ENCODE measurements at regions not wholly inside any gene's neighbourhood (a gene's known extent, or its start where the extent isn't known, plus 50 kb on each side); places are given as distances from the start of the nearest gene placed in this dataset.

DNA sequence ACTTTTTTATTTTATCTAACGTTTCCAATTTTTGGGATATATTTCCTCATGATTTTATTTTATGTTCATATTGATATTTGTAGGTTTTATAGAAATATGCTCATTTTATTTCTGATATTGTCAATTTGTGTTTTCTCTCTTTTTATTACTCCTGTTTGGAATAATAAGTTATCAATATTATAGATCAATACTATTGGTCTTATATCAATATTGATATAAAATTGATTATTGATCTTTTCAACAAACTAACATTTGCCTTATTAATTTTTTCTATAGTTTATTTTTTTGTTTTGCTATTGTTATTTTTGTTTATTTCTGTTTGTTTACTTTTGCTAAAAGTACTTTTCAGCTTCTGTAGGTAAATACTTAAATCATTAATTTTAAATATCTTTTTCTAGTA, 90.8 kb upstream of the CNTN6 start:
- no peak for DNase-seq (ENCODE audit: low read depth)
- H3K4me3 ChIP-seq (ENCODE audit: low read depth, low read length): no peak overlapping the region
- TF ChIP-seq POLR2A (IDR thresholded peaks at IDR 0.05; ENCODE audit: extremely low read depth, insufficient read length) (no peak), MYC (IDR thresholded peaks at IDR 0.05; ENCODE audit: low read depth, low read length) (no peak)

DNA sequence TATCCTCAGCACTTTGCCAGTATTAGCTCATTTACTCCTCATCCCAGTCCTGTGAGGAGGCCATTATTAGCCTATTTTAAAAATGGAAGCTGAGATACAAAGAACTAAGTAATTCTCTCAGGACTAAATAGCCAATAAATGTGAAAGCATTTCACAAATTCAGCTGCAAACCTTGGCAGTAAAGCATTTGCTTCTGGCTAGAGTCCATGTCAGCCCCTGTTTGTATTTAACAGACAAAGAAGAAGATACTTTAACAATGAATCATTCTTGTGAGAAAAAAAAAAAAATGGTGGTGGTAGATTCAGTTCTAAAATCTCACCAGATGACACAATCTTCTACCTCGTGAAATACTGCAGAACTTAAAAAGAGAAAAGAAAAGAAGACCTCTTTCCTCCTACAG, 85.0 kb upstream of the CNTN6 start:
- no peak for DNase-seq (ENCODE audit: low read depth)
- no peak overlapping the region for H3K4me3 ChIP-seq (ENCODE audit: low read depth, low read length)
- TF ChIP-seq, protein P1, sequence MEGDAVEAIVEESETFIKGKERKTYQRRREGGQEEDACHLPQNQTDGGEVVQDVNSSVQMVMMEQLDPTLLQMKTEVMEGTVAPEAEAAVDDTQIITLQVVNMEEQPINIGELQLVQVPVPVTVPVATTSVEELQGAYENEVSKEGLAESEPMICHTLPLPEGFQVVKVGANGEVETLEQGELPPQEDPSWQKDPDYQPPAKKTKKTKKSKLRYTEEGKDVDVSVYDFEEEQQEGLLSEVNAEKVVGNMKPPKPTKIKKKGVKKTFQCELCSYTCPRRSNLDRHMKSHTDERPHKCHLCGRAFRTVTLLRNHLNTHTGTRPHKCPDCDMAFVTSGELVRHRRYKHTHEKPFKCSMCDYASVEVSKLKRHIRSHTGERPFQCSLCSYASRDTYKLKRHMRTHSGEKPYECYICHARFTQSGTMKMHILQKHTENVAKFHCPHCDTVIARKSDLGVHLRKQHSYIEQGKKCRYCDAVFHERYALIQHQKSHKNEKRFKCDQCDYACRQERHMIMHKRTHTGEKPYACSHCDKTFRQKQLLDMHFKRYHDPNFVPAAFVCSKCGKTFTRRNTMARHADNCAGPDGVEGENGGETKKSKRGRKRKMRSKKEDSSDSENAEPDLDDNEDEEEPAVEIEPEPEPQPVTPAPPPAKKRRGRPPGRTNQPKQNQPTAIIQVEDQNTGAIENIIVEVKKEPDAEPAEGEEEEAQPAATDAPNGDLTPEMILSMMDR (IDR thresholded peaks at IDR 0.05; ENCODE audit: low read depth, low read length): no peak
- TF ChIP-seq MYC (IDR thresholded peaks at IDR 0.05; ENCODE audit: low read depth, low read length): no peak
- TF ChIP-seq, protein P2, sequence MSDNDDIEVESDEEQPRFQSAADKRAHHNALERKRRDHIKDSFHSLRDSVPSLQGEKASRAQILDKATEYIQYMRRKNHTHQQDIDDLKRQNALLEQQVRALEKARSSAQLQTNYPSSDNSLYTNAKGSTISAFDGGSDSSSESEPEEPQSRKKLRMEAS (IDR thresholded peaks at IDR 0.05; ENCODE audit: low read depth, low read length): no peak
- TF ChIP-seq POLR2A (IDR thresholded peaks at IDR 0.05; ENCODE audit: extremely low read depth, insufficient read length): no peak

DNA sequence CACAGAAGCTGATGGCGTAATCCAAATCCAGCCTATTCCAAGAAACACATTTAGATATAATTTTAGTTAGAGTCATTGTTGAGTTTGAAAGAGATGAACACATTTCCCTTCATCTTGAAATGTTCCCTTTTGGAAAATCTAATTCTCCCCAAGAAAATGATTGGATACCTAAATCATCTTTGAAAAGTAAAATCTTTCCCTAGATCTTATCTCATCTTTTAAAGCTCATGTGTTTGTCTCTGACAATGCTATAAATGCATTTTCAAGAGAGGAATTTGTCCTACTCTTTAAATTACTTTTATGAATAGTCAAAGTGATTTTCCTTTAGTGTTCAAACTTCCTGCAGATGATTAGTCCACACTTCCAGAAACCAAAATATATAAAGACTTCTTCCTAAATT, 82.6 kb upstream of the CNTN6 start:
- no peak overlapping the region for H3K4me3 ChIP-seq (ENCODE audit: low read depth, low read length)
- DNase-seq (ENCODE audit: low read depth): no peak
- TF ChIP-seq MYC (IDR thresholded peaks at IDR 0.05; ENCODE audit: low read depth, low read length) (no peak), POLR2A (IDR thresholded peaks at IDR 0.05; ENCODE audit: extremely low read depth, insufficient read length) (no peak)
- TF ChIP-seq, protein P2 (IDR thresholded peaks at IDR 0.05; ENCODE audit: low read depth, low read length): no peak
- TF ChIP-seq, protein P1 (IDR thresholded peaks at IDR 0.05; ENCODE audit: low read depth, low read length): no peak

DNA sequence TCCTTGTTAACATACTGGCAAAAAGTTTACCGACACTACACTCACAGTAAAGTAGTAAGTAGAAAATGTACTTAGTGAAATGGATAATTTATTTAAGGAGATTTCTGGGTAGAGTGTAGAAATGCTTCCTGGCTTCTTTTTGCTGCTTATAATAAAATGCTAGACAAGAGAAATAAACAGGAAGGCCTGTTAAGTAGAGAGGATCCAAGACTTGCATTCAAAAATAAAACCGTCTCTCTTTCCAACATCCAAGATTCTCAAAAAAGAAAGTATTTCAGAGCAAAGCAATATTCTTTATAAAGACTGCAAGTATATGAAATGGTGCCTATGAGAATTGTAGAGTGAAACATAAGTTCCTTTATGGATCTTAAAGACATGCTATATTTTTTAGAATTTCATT, 77.0 kb upstream of the CNTN6 start:
- H3K4me3 ChIP-seq (ENCODE audit: low read depth, low read length): no peak overlapping the region
- DNase-seq (ENCODE audit: low read depth): no peak
- TF ChIP-seq POLR2A (IDR thresholded peaks at IDR 0.05; ENCODE audit: extremely low read depth, insufficient read length): no peak
- no peak for TF ChIP-seq MYC (IDR thresholded peaks at IDR 0.05; ENCODE audit: low read depth, low read length)
- TF ChIP-seq, protein P2 (IDR thresholded peaks at IDR 0.05; ENCODE audit: low read depth, low read length): no peak
- TF ChIP-seq, protein P1 (IDR thresholded peaks at IDR 0.05; ENCODE audit: low read depth, low read length): no peak

DNA sequence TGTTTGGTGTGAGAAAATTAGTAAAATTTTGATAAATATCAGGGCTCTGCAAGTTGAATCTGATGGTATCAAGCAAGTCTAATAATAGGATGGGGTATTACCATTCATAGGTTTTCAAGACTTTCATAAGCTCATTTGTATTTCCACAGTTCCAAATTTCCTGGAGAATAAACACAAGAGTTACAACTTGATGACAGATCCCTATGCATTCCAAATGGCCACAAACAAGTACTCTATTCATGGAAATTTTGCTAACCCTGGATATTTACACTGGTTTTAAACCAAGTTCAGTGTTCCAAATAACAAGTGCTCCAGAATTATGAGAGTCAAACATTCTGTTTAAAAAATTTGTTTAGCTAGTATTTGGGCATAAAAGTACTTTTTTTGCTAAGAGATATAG, 75.0 kb upstream of the CNTN6 start:
- no peak overlapping the region for H3K4me3 ChIP-seq (ENCODE audit: low read depth, low read length)

GRCh38 chr3:1019157-1019556, 73.7 kb upstream of the CNTN6 start:
- TF ChIP-seq, protein P2 (IDR thresholded peaks at IDR 0.05; ENCODE audit: low read depth, low read length): no peak
- TF ChIP-seq POLR2A (IDR thresholded peaks at IDR 0.05; ENCODE audit: extremely low read depth, insufficient read length) (no peak), MYC (IDR thresholded peaks at IDR 0.05; ENCODE audit: low read depth, low read length) (no peak)
- TF ChIP-seq, protein P1 (IDR thresholded peaks at IDR 0.05; ENCODE audit: low read depth, low read length): no peak
- no peak overlapping the region for H3K4me3 ChIP-seq (ENCODE audit: low read depth, low read length)
- DNase-seq (ENCODE audit: low read depth): no peak

More for the DNA sequence above, 75.0 kb upstream of the CNTN6 start:
- TF ChIP-seq MYC (IDR thresholded peaks at IDR 0.05; ENCODE audit: low read depth, low read length): no peak
- TF ChIP-seq, protein P2 (IDR thresholded peaks at IDR 0.05; ENCODE audit: low read depth, low read length): no peak
- no peak for TF ChIP-seq POLR2A (IDR thresholded peaks at IDR 0.05; ENCODE audit: extremely low read depth, insufficient read length)
- TF ChIP-seq, protein P1 (IDR thresholded peaks at IDR 0.05; ENCODE audit: low read depth, low read length): no peak
- no peak for DNase-seq (ENCODE audit: low read depth)
